OCI-LY7 (cell line): ENCODE measurements at regions not wholly inside any gene's neighbourhood (a gene's known extent, or its start where the extent isn't known, plus 50 kb on each side); places are given as distances from the start of the nearest gene placed in this dataset.

Source experiments
- BruUV-seq: library from RNA; stranded (reverse); fragments of 400-500 nt; replicated peaks from 2 replicates; lab custom pipeline; 2021; lab: Mats Ljungman, UMichigan
- CTCF ChIA-PET: fragments of 300-600 bp; sonication (Branson Sonifier 250); formaldehyde crosslinking; loops from one replicate; lab custom pipeline; 2022; ENCODE audit warnings: antibody characterized with exemption; ENCODE audit not compliant: unreplicated experiment; lab: Charles Lee
- POLR2A ChIA-PET: fragments of 300-600 bp; sonication (Branson Sonifier 250); formaldehyde crosslinking; loops from one replicate; lab custom pipeline; 2022; ENCODE audit warnings: antibody characterized with exemption; lab: Charles Lee
- DNase-seq: peaks from one replicate; pipeline ENCODE4 v3.0.0-alpha.2; 2015; ENCODE audit warnings: low spot score
- H2AFZ ChIP-seq: fragments of 200-600 bp; sonication (generic), shearing (Covaris generic); 2 replicates; pipeline ENCODE4 v1.6.1; 2014; ENCODE audit warnings: mild to moderate bottlenecking, antibody characterized with exemption, low read length, moderate library complexity
- H3K27ac ChIP-seq: fragments of 200-600 bp; sonication (generic); 2 replicates; pipeline ENCODE4 v1.5.1; 2014; ENCODE audit warnings: mixed run types, low read depth, mild to moderate bottlenecking, moderate library complexity, low read length, inconsistent platforms; ENCODE audit not compliant: poor library complexity, severe bottlenecking
- H3K36me3 ChIP-seq: fragments of 200-600 bp; sonication (generic); 2 replicates; pipeline ENCODE4 v1.6.1; 2014; ENCODE audit warnings: mild to moderate bottlenecking, antibody characterized with exemption, low read length, moderate library complexity, mixed read lengths; ENCODE audit not compliant: insufficient read depth
- H3K4me1 ChIP-seq: fragments of 200-600 bp; sonication (generic); 2 replicates; pipeline ENCODE4 v1.5.1; 2014; ENCODE audit warnings: mild to moderate bottlenecking, low read length; ENCODE audit not compliant: insufficient read depth, poor library complexity, severe bottlenecking
- H3K4me2 ChIP-seq: fragments of 200-600 bp; sonication (generic); 2 replicates; pipeline ENCODE4 v1.6.1; 2014; ENCODE audit warnings: mild to moderate bottlenecking, low read length
- H3K4me3 ChIP-seq: fragments of 200-600 bp; sonication (generic); 2 replicates; pipeline ENCODE4 v1.5.1; 2014; ENCODE audit warnings: mild to moderate bottlenecking, low read depth, low read length; ENCODE audit not compliant: poor library complexity, severe bottlenecking
- H3K79me2 ChIP-seq: fragments of 200-600 bp; sonication (generic); 2 replicates; pipeline ENCODE4 v1.6.1; 2016; ENCODE audit warnings: low read depth, mild to moderate bottlenecking, low read length, moderate library complexity, mixed read lengths; ENCODE audit not compliant: insufficient read depth
- H3K9me2 ChIP-seq: fragments of 200-600 bp; sonication (generic); 2 replicates; pipeline ENCODE4 v1.6.1; 2016; ENCODE audit warnings: mild to moderate bottlenecking, low read length, mixed read lengths; ENCODE audit not compliant: insufficient read depth
- H3K9me3 ChIP-seq: fragments of 200-600 bp; sonication (generic); 2 replicates; pipeline ENCODE4 v1.6.1; 2014; ENCODE audit warnings: mild to moderate bottlenecking, mixed run types, low read length, mixed read lengths
- H4K20me1 ChIP-seq: fragments of 200-600 bp; sonication (generic); 2 replicates; pipeline ENCODE4 v1.6.1; 2014; ENCODE audit warnings: mild to moderate bottlenecking, antibody characterized with exemption, low read length, moderate library complexity, mixed read lengths; ENCODE audit not compliant: insufficient read depth
- CTCF ChIP-seq: fragments of 200-600 bp; sonication (generic); conservative IDR thresholded peaks from 2 replicates; pipeline ENCODE4 v1.5.1; 2014; ENCODE audit warnings: mild to moderate bottlenecking, antibody characterized with exemption, low read length, moderate library complexity, mixed read lengths
- EZH2phosphoT487 ChIP-seq: fragments of 200-600 bp; sonication (generic); IDR thresholded peaks from 2 replicates; pipeline ENCODE4 v1.6.1; 2018; ENCODE audit warnings: low read depth, borderline replicate concordance, mild to moderate bottlenecking, mixed run types, antibody characterized with exemption, low read length, moderate library complexity, mixed read lengths
- intact Hi-C: fragments of 100-400 bp; cut with micrococcal nuclease; formaldehyde crosslinking; loops from one replicate; pipeline ENCODE4 v1.10.0; 2022; ENCODE audit not compliant: unreplicated experiment

GRCh38 chr14:86847140-86847539 is 1145.8 kb downstream of the GALC start:
- H3K4me3 ChIP-seq: no peak overlapping the region
- H3K9me3 ChIP-seq: no peaks in the 10 kb centered on the region
- H3K9me2 ChIP-seq: no peaks in the 10 kb centered on the region
- H3K79me2 ChIP-seq: no peaks in the 10 kb centered on the region
- no peak overlapping the region for H2AFZ ChIP-seq
- H3K4me1 ChIP-seq: no peaks in the 10 kb centered on the region
- POLR2A ChIA-PET: interaction anchor here (0.6 to 1.1 kb wide), 3 partner anchors 21 to 274 kb away, joined by 3 read pairs; no protein-coding TSS in a partner anchor
- TF ChIP-seq EZH2phosphoT487 (no peak), CTCF (no peak)
- BruUV-seq: no TSS peak
- H4K20me1 ChIP-seq: no peaks in the 10 kb centered on the region
- DNase-seq: no peak
- intact Hi-C loops: no loop called here
- no peak overlapping the region for H3K4me2 ChIP-seq
- H3K27ac ChIP-seq: no peak overlapping the region
- no peaks in the 10 kb centered on the region for H3K36me3 ChIP-seq
- CTCF ChIA-PET: no interaction called here

GRCh38 chr14:86838363-86838762 is 1154.6 kb downstream of the GALC start:
- intact Hi-C loops: no loop called here

More at GRCh38 chr14:86838363-86838762, 1154.6 kb downstream of the GALC start:
- no peak for DNase-seq
- Histone ChIP-seq H3K4me2 (no peak overlapping the region), H3K4me3 (no peak overlapping the region), H2AFZ (no peak overlapping the region), H3K27ac (no peak overlapping the region), H4K20me1 (no peaks in the 10 kb centered on the region), H3K4me1 (no peaks in the 10 kb centered on the region), H3K36me3 (no peaks in the 10 kb centered on the region), H3K9me2 (no peaks in the 10 kb centered on the region), H3K79me2 (no peaks in the 10 kb centered on the region), H3K9me3 (no peaks in the 10 kb centered on the region)
- no peak for TF ChIP-seq CTCF
- TF ChIP-seq EZH2phosphoT487: no peak
- ChIA-PET POLR2A (interaction anchor here (0.7 kb wide), 1 partner anchor 24 kb away, joined by 3 read pairs; no protein-coding TSS in a partner anchor), CTCF (no interaction called here)
- no TSS peak for BruUV-seq
